ENCODE measurements at regions not wholly inside any gene's neighbourhood (a gene's known extent, or its start where the extent isn't known, plus 50 kb on each side); places are given as distances from the start of the nearest gene placed in this dataset.

- DNase-seq (no peak), ATAC-seq (ENCODE audit: insufficient read depth, low read depth) (no peak)
- no peak overlapping the region for H3K27ac ChIP-seq (ENCODE audit: low read length)
- TF ChIP-seq CTCF (IDR thresholded peaks at IDR 0.05; ENCODE audit: borderline replicate concordance, extremely low read depth, low read length, poor library complexity, severe bottlenecking) (no peak), EZH2 (IDR thresholded peaks at IDR 0.05; ENCODE audit: borderline replicate concordance, low read depth, low read length, severe bottlenecking) (no peak)
- no peak overlapping the region for H3K4me3 ChIP-seq (ENCODE audit: low read depth in 1 of 2, low read length in 2 of 2)
- H3K79me2 ChIP-seq (ENCODE audit: insufficient read depth, low read length) = no peaks in the 10 kb centered on the region
- H3K9me3 ChIP-seq (ENCODE audit: insufficient read depth, low read length, severe bottlenecking) = no peaks in the 10 kb centered on the region
- H3K36me3 ChIP-seq (ENCODE audit: insufficient read depth, low read length) = no peaks in the 10 kb centered on the region
- H2AFZ ChIP-seq (ENCODE audit: low read depth, low read length) = no peak overlapping the region
- H3K27me3 ChIP-seq (ENCODE audit: insufficient read depth, low read length, poor library complexity) = peaks cover 21% of the 10 kb centered on the region
- no peak overlapping the region for H3K4me2 ChIP-seq (ENCODE audit: insufficient read depth, low read length)
- no peaks in the 10 kb centered on the region for H4K20me1 ChIP-seq (ENCODE audit: insufficient read depth, low read length)
- no peak overlapping the region for H3K9ac ChIP-seq (ENCODE audit: low read depth, low read length)
- H3K4me1 ChIP-seq (ENCODE audit: insufficient read depth, low read length) = no peaks in the 10 kb centered on the region
Observed at GRCh38 chr2:70381235-70381634, 79.4 kb upstream of the FAM136A start.

- no peak overlapping the region for H3K27ac ChIP-seq (ENCODE audit: low read length)
- H2AFZ ChIP-seq (ENCODE audit: low read depth, low read length) = no peak overlapping the region
- H3K9ac ChIP-seq (ENCODE audit: low read depth, low read length) = no peak overlapping the region
- DNase-seq = no peak
- no peak for ATAC-seq (ENCODE audit: insufficient read depth, low read depth)
- no peaks in the 10 kb centered on the region for H4K20me1 ChIP-seq (ENCODE audit: insufficient read depth, low read length)
- no peaks in the 10 kb centered on the region for H3K9me3 ChIP-seq (ENCODE audit: insufficient read depth, low read length, severe bottlenecking)
- H3K4me1 ChIP-seq (ENCODE audit: insufficient read depth, low read length) = no peaks in the 10 kb centered on the region
- H3K36me3 ChIP-seq (ENCODE audit: insufficient read depth, low read length) = no peaks in the 10 kb centered on the region
- H3K27me3 ChIP-seq (ENCODE audit: insufficient read depth, low read length, poor library complexity) = peaks cover 21% of the 10 kb centered on the region
- H3K4me2 ChIP-seq (ENCODE audit: insufficient read depth, low read length) = no peak overlapping the region
- no peak for TF ChIP-seq EZH2 (IDR thresholded peaks at IDR 0.05; ENCODE audit: borderline replicate concordance, low read depth, low read length, severe bottlenecking)
- H3K4me3 ChIP-seq (ENCODE audit: low read depth in 1 of 2, low read length in 2 of 2) = no peak overlapping the region
- no peaks in the 10 kb centered on the region for H3K79me2 ChIP-seq (ENCODE audit: insufficient read depth, low read length)
Observed at GRCh38 chr2:70380621-70381020, 78.8 kb upstream of the FAM136A start.

GRCh38 chr2:70374616-70375015 lies 72.7 kb upstream of the FAM136A start:
- no peak overlapping the region for H3K27ac ChIP-seq (ENCODE audit: low read length)
- no peaks in the 10 kb centered on the region for H4K20me1 ChIP-seq (ENCODE audit: insufficient read depth, low read length)
- H3K9me3 ChIP-seq (ENCODE audit: insufficient read depth, low read length, severe bottlenecking) = no peaks in the 10 kb centered on the region
- peaks cover 13% of the 10 kb centered on the region for H3K27me3 ChIP-seq (ENCODE audit: insufficient read depth, low read length, poor library complexity)
- DNase-seq (no peak), ATAC-seq (ENCODE audit: insufficient read depth, low read depth) (no peak)
- no peak overlapping the region for H3K9ac ChIP-seq (ENCODE audit: low read depth, low read length)
- no peak overlapping the region for H3K4me2 ChIP-seq (ENCODE audit: insufficient read depth, low read length)
- H2AFZ ChIP-seq (ENCODE audit: low read depth, low read length) = no peak overlapping the region
- H3K4me1 ChIP-seq (ENCODE audit: insufficient read depth, low read length) = no peaks in the 10 kb centered on the region
- no peak overlapping the region for H3K4me3 ChIP-seq (ENCODE audit: low read depth in 1 of 2, low read length in 2 of 2)
- no peaks in the 10 kb centered on the region for H3K36me3 ChIP-seq (ENCODE audit: insufficient read depth, low read length)
- TF ChIP-seq EZH2 (IDR thresholded peaks at IDR 0.05; ENCODE audit: borderline replicate concordance, low read depth, low read length, severe bottlenecking) (no peak), CTCF (IDR thresholded peaks at IDR 0.05; ENCODE audit: borderline replicate concordance, extremely low read depth, low read length, poor library complexity, severe bottlenecking) (no peak)
- no peaks in the 10 kb centered on the region for H3K79me2 ChIP-seq (ENCODE audit: insufficient read depth, low read length)

- no peak overlapping the region for H3K4me2 ChIP-seq (ENCODE audit: insufficient read depth, low read length)
- peaks cover 4% of the 10 kb centered on the region for H3K27me3 ChIP-seq (ENCODE audit: insufficient read depth, low read length, poor library complexity)
- no peak overlapping the region for H3K4me3 ChIP-seq (ENCODE audit: low read depth in 1 of 2, low read length in 2 of 2)
- DNase-seq = no peak
- no peak overlapping the region for H2AFZ ChIP-seq (ENCODE audit: low read depth, low read length)
- H3K9ac ChIP-seq (ENCODE audit: low read depth, low read length) = no peak overlapping the region
- no peaks in the 10 kb centered on the region for H3K9me3 ChIP-seq (ENCODE audit: insufficient read depth, low read length, severe bottlenecking)
- no peaks in the 10 kb centered on the region for H3K36me3 ChIP-seq (ENCODE audit: insufficient read depth, low read length)
- TF ChIP-seq CTCF (IDR thresholded peaks at IDR 0.05; ENCODE audit: borderline replicate concordance, extremely low read depth, low read length, poor library complexity, severe bottlenecking) (no peak), EZH2 (IDR thresholded peaks at IDR 0.05; ENCODE audit: borderline replicate concordance, low read depth, low read length, severe bottlenecking) (no peak)
- no peaks in the 10 kb centered on the region for H3K4me1 ChIP-seq (ENCODE audit: insufficient read depth, low read length)
- no peaks in the 10 kb centered on the region for H3K79me2 ChIP-seq (ENCODE audit: insufficient read depth, low read length)
- no peak for ATAC-seq (ENCODE audit: insufficient read depth, low read depth)
- H3K27ac ChIP-seq (ENCODE audit: low read length) = no peak overlapping the region
- H4K20me1 ChIP-seq (ENCODE audit: insufficient read depth, low read length) = no peaks in the 10 kb centered on the region
Observed at GRCh38 chr2:70371753-70372152, 69.9 kb upstream of the FAM136A start.
